GM23338 (cell line): ENCODE measurements at regions not wholly inside any gene's neighbourhood (a gene's known extent, or its start where the extent isn't known, plus 50 kb on each side); places are given as distances from the start of the nearest gene placed in this dataset.

Experiments
- ATAC-seq: fragments of 200-7000 bp; cut with Tn5 transposase; 3 replicates; pipeline ENCODE4 v1.9.1; 2020
- DNase-seq: peaks from one replicate; pipeline ENCODE4 v3.0.0-alpha.2; 2015; ENCODE audit warnings: low spot score
- H2AFZ ChIP-seq: fragments of 200-600 bp; sonication (generic); 2 replicates; pipeline ENCODE4 v1.8.0; 2016; ENCODE audit warnings: antibody characterized with exemption, mild to moderate bottlenecking, moderate library complexity
- H3F3A ChIP-seq: fragments of 200-600 bp; sonication (generic); replicated peaks from 2 replicates; pipeline ENCODE4 v1.8.0; 2017; ENCODE audit warnings: antibody characterized with exemption, mixed run types, low read depth
- H3K27ac ChIP-seq: fragments of 200-600 bp; sonication (generic); 2 replicates; pipeline ENCODE4 v1.6.1; 2016; ENCODE audit warnings: low read depth
- H3K27me3 ChIP-seq: fragments of 200-600 bp; sonication (generic); 2 replicates; pipeline ENCODE4 v1.8.0; 2016; ENCODE audit warnings: mild to moderate bottlenecking, mixed run types, moderate library complexity; ENCODE audit not compliant: insufficient read depth
- H3K36me3 ChIP-seq: fragments of 200-600 bp; sonication (generic); 2 replicates; pipeline ENCODE4 v1.8.0; 2016; ENCODE audit warnings: mild to moderate bottlenecking; ENCODE audit not compliant: insufficient read depth
- H3K4me1 ChIP-seq: fragments of 200-600 bp; sonication (generic); 2 replicates; pipeline ENCODE4 v1.8.0; 2016; ENCODE audit warnings: mild to moderate bottlenecking, moderate library complexity; ENCODE audit not compliant: insufficient read depth
- H3K4me2 ChIP-seq: fragments of 200-600 bp; sonication (generic); 2 replicates; pipeline ENCODE4 v1.7.1; 2017; ENCODE audit warnings: mixed run types
- H3K4me3 ChIP-seq: fragments of 200-600 bp; sonication (generic); 2 replicates; pipeline ENCODE4 v1.6.1; 2016; ENCODE audit warnings: mixed run types
- H3K79me2 ChIP-seq: fragments of 200-600 bp; sonication (generic); replicated peaks from 2 replicates; pipeline ENCODE4 v1.8.0; 2017; ENCODE audit warnings: mild to moderate bottlenecking; ENCODE audit not compliant: insufficient read depth
- H3K9me2 ChIP-seq: fragments of 200-600 bp; sonication (generic); 2 replicates; pipeline ENCODE4 v1.8.0; 2017; ENCODE audit not compliant: insufficient read depth
- H4K20me1 ChIP-seq: fragments of 200-600 bp; sonication (generic); replicated peaks from 2 replicates; pipeline ENCODE4 v1.8.0; 2017; ENCODE audit warnings: mild to moderate bottlenecking; ENCODE audit not compliant: insufficient read depth
- H3K27ac Mint-ChIP-seq: 2 replicates; pipeline ENCODE4 v1.8.0; 2020; ENCODE audit warnings: inconsistent platforms, mild to moderate bottlenecking, moderate library complexity, mixed read lengths
- H3K27me3 Mint-ChIP-seq: 3 replicates; pipeline ENCODE4 v1.8.0; 2022; ENCODE audit warnings: low read depth, mild to moderate bottlenecking, moderate library complexity, mixed read lengths, inconsistent platforms; ENCODE audit not compliant: insufficient read depth, poor library complexity
- H3K36me3 Mint-ChIP-seq: 3 replicates; pipeline ENCODE4 v1.8.0; 2021; ENCODE audit warnings: low read depth, mild to moderate bottlenecking, inconsistent platforms, moderate library complexity, mixed read lengths
- H3K4me1 Mint-ChIP-seq: 3 replicates; pipeline ENCODE4 v1.8.0; 2020; ENCODE audit warnings: mild to moderate bottlenecking, inconsistent platforms, mixed read lengths
- H3K4me3 Mint-ChIP-seq: 3 replicates; pipeline ENCODE4 v1.8.0; 2021; ENCODE audit warnings: moderate library complexity, mild to moderate bottlenecking, inconsistent platforms, mixed read lengths
- H3K9me3 Mint-ChIP-seq: 3 replicates; pipeline ENCODE4 v1.8.0; 2020; ENCODE audit warnings: moderate library complexity, mild to moderate bottlenecking, inconsistent platforms, mixed read lengths
- EZH2 ChIP-seq: fragments of 200-600 bp; sonication (generic); IDR thresholded peaks from one replicate; pipeline ENCODE4 v1.8.0; 2017; ENCODE audit warnings: antibody characterized with exemption, mild to moderate bottlenecking, low read depth; ENCODE audit not compliant: unreplicated experiment
- EZH2phosphoT487 ChIP-seq: fragments of 200-600 bp; sonication (generic); IDR thresholded peaks from one replicate; pipeline ENCODE4 v1.8.1; 2018; ENCODE audit warnings: antibody characterized with exemption; ENCODE audit not compliant: unreplicated experiment
- JUNB ChIP-seq: IDR thresholded peaks from one replicate; pipeline ENCODE4 v1.6.1; 2016; ENCODE audit warnings: antibody characterized with exemption; ENCODE audit not compliant: unreplicated experiment
- ZNF331 ChIP-seq: fragments of 250-450 bp; sonication (Bioruptor Pico); IDR thresholded peaks from 2 replicates; pipeline ENCODE4 v1.5.0; 2020; ENCODE audit warnings: low read depth, mild to moderate bottlenecking, moderate library complexity
- TF ChIP-seq, protein P1 (sequence below): IDR thresholded peaks from one replicate; pipeline ENCODE4 v1.6.1; 2018; ENCODE audit warnings: antibody characterized with exemption; ENCODE audit not compliant: unreplicated experiment

DNA sequence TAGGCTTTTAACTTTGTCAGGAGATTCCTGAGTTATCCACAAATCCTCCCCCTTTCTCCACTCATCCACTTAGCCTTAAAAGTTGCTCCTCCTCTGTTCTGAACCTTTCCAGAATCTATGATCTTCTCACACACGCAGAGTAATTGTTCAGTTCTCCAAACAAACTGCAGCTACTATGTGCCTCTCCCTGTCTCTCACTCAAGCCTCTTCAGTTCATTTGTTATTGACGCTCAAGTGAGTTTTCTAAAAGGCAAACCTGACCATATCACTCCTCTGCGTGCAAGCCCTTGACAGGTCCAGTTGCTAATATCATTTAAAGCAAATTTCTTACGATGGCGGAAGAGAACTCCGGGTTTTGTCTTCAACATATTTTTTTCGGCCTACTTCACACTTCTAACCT is 1169.7 kb upstream of the TENM4 start (continued):
- TF ChIP-seq EZH2 = no peak
- TF ChIP-seq JUNB = no peak
- no peak for TF ChIP-seq EZH2phosphoT487
- TF ChIP-seq, protein P1, sequence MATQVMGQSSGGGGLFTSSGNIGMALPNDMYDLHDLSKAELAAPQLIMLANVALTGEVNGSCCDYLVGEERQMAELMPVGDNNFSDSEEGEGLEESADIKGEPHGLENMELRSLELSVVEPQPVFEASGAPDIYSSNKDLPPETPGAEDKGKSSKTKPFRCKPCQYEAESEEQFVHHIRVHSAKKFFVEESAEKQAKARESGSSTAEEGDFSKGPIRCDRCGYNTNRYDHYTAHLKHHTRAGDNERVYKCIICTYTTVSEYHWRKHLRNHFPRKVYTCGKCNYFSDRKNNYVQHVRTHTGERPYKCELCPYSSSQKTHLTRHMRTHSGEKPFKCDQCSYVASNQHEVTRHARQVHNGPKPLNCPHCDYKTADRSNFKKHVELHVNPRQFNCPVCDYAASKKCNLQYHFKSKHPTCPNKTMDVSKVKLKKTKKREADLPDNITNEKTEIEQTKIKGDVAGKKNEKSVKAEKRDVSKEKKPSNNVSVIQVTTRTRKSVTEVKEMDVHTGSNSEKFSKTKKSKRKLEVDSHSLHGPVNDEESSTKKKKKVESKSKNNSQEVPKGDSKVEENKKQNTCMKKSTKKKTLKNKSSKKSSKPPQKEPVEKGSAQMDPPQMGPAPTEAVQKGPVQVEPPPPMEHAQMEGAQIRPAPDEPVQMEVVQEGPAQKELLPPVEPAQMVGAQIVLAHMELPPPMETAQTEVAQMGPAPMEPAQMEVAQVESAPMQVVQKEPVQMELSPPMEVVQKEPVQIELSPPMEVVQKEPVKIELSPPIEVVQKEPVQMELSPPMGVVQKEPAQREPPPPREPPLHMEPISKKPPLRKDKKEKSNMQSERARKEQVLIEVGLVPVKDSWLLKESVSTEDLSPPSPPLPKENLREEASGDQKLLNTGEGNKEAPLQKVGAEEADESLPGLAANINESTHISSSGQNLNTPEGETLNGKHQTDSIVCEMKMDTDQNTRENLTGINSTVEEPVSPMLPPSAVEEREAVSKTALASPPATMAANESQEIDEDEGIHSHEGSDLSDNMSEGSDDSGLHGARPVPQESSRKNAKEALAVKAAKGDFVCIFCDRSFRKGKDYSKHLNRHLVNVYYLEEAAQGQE = no peak
- TF ChIP-seq ZNF331 (CRISPR knock-in tag) = no peak

DNA sequence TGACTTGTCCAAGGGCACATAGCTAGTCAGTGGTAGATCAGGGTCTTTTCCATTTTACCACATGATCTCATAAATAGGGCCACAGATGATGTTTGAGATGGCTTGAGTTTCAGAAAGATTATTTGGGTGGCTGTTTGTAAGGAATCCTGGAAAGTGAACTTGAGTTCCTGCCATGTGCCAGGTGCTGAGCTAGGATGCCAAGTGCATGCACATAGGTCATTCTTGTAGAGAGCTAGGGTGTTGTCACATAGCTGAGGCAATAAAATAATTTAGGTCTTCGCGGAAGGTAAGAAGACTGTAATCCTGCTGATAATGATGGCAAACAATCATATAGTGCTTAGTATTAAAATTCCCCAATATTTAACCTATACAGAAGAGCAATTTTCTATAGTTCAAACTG is 1162.6 kb upstream of the TENM4 start:
- no peaks in the 10 kb centered on the region for H3K27me3 Mint-ChIP-seq
- Histone ChIP-seq H3K4me3 (no peak overlapping the region), H3K9me2 (no peaks in the 10 kb centered on the region)

More for the DNA sequence above, 1162.6 kb upstream of the TENM4 start:
- Mint-ChIP-seq H3K9me3 (no peaks in the 10 kb centered on the region), H3K27ac (no peak overlapping the region), H3K4me1 (peaks cover 6% of the 10 kb centered on the region; the same call in 2 of the 3 replicates), H3K4me3 (no peak overlapping the region), H3K36me3 (no peaks in the 10 kb centered on the region)
- DNase-seq (no peak), ATAC-seq (no peak)
- H3K4me2 ChIP-seq = no peak overlapping the region
- TF ChIP-seq, protein P1 = no peak
- no peaks in the 10 kb centered on the region for H3K27me3 ChIP-seq
- no peaks in the 10 kb centered on the region for H3F3A ChIP-seq
- H3K4me1 ChIP-seq = no peaks in the 10 kb centered on the region; the same call in 1 of the 2 replicates
- no peaks in the 10 kb centered on the region for H3K79me2 ChIP-seq
- no peak overlapping the region for H3K27ac ChIP-seq
- no peak overlapping the region for H2AFZ ChIP-seq
- no peaks in the 10 kb centered on the region for H4K20me1 ChIP-seq
- H3K36me3 ChIP-seq = no peaks in the 10 kb centered on the region
